Daoy (cell line): ENCODE measurements at regions not wholly inside any gene's neighbourhood (a gene's known extent, or its start where the extent isn't known, plus 50 kb on each side); places are given as distances from the start of the nearest gene placed in this dataset.

Experiments used
- DNase-seq: peaks from one replicate; pipeline ENCODE4 v3.0.0-alpha.2; 2015; ENCODE audit warnings: low read depth

DNA sequence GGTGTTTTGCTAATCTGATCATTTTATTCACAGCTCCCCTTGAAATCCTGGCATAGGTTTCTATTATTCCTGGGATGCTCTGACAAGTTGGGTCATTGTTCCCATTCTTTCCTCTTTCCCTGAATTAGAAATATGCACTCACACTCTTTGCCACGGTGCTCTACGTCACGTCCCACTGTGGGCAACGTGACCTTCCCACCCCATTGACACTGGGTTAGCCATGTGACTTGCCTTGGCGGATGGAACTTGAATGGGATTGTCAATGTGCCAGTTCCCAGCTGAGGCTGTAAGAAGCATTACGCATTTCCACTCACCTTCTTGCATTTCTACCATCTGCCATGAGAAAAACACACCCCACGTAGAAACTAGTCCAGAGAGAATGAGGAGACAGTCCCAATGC lies 492.4 kb downstream of the SHISA9 start:
- DNase-seq = no peak

- no peak for DNase-seq
These were observed 493.1 kb downstream of the SHISA9 start for GRCh38 chr16:13394488-13394887.

GRCh38 chr16:13397126-13397525 lies 495.7 kb downstream of the SHISA9 start:
- no peak for DNase-seq

DNA sequence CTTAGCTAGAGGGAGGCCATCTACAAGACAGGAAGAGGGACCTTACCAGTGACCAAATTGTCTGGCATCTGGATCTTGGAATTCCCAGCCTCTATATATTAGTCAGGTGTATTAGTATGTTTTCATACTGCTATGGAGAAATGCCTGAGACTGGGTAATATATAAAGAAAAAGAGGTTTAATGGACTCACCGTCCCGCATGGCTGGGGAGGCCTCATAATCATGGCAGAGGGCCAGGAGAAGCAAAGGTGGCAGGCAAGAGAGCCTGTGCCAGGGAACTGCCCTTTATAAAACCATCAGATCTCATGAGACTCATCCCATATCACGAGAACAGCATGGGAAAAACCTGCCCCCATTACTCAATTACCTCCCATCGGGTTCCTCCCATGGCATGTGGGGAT lies 500.2 kb downstream of the SHISA9 start:
- DNase-seq = no peak

DNA sequence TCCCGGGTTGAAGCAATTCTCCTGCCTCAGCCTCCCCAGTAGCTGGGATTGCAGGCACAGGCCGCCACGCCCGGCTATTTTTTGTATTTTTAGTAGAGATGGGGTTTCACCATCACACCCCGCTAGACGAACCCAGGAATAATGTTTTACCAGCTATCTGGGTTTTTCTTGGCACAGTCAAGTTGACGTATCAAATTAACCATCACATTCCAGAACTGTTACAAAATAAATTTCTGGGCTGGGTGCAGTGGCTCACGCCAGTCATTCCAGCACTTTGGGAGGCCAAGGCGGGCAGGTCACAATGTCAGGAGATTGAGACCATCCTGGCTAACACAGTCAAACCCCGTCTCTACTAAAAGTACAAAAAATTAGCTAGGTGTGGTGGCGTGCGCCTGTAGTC lies 501.2 kb downstream of the SHISA9 start:
- no peak for DNase-seq

- DNase-seq = no peak
These were observed 501.9 kb downstream of the SHISA9 start for GRCh38 chr16:13403326-13403725.

DNA sequence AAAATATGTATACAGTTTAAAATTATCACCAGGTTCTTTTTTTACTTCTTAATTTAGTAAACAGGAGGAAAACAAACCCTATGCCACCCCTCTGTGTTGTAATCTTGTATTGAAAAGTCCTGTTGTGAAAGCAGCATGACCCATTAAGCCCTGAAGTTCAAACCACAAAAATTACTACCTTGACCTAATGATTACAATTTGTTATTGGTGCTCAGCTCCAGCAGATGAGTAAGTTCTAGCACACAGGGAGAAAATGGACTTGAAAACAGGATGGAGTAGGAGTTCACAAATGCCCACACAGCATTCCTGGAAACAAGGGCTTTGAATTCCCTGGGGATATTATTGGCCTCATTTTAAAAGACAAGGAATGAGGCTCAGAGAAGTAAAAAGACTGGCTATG lies 505.8 kb upstream of the ERCC4 start:
- no peak for DNase-seq

DNA sequence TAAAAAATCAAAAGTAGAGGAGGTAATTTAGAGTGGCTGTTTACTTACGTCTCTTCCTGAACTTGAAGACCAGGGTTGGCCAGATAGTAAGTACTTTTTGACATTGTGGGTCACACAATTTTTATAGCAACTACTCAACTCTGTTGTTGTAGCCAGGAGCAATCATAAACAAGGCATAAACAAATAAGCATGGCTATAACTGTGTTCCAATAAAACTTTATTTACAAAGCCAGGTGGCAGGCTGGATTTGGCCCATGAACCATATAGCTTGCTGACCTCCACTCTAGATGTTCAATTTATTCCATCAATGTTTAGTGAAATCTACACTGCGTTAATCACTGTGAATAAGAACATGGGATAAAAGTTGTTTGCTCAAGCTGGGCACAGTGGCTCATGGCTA lies 500.4 kb upstream of the ERCC4 start:
- DNase-seq = no peak

- no peak for DNase-seq
These were observed 498.2 kb upstream of the ERCC4 start for GRCh38 chr16:13421726-13422125.

DNA sequence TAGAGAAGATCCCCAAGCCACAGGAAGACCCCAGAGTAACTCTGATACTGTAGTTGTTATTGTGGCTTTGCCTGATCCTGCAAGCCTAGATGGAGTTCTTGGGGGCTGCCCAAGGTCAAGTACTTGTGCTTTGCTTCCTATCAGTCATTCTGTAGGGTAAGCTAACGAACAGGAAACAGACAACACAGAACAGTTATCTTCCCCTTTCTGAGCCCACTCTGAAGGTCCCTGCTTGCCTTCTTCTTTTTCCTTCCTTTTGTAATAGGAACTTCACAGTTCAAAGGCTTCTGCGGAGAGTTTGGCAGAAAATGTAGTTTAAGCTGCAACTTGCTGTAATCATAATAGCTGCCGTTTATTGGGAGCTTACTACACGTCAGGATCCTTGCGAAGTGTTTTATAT lies 494.1 kb upstream of the ERCC4 start:
- DNase-seq = no peak

DNA sequence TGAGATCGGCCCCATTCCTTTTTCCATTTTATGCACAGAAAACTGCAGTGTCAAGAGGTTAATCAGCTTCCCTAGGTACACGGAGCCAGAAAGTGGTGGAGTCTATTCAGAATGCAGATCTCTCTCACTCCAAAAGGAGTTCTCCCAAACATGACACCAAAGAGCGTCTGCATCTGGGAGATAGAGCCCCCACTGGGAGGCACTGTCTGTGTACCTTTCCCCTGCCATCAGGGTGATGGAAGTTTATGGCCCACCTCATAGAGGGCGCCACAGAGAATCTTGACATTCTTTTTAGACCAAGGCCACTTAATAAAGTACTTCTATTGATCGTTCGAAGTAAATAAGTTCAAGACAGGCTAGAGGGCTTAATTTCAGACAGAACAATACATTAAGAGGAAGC lies 493.7 kb upstream of the ERCC4 start:
- DNase-seq = no peak

- DNase-seq = no peak
These were observed 493.2 kb upstream of the ERCC4 start for GRCh38 chr16:13426736-13427135.

GRCh38 chr16:13427943-13428342 lies 492.0 kb upstream of the ERCC4 start:
- DNase-seq = no peak

DNA sequence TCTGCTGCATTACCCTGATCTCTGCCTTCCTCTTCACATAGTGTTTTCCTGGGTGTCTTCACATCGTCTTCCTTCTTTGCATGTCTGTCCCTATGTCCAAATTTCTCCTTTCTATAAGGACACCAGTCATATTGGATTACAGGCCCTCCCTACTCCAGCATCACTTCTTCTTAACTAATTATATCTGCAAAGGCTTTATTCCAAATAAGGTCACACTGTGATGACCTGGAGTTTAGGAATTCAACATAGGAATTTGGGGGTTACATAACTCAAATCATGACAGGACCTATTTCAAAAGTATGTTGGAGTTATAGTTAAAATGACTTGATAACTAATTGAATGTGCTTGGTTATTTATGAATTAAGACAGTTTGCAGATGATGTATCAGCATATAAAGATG lies 490.5 kb upstream of the ERCC4 start:
- no peak for DNase-seq

GRCh38 chr16:13435415-13435814 lies 484.5 kb upstream of the ERCC4 start:
- no peak for DNase-seq

GRCh38 chr16:13435873-13436474 lies 484.0 kb upstream of the ERCC4 start:
- DNase-seq = no peak

DNA sequence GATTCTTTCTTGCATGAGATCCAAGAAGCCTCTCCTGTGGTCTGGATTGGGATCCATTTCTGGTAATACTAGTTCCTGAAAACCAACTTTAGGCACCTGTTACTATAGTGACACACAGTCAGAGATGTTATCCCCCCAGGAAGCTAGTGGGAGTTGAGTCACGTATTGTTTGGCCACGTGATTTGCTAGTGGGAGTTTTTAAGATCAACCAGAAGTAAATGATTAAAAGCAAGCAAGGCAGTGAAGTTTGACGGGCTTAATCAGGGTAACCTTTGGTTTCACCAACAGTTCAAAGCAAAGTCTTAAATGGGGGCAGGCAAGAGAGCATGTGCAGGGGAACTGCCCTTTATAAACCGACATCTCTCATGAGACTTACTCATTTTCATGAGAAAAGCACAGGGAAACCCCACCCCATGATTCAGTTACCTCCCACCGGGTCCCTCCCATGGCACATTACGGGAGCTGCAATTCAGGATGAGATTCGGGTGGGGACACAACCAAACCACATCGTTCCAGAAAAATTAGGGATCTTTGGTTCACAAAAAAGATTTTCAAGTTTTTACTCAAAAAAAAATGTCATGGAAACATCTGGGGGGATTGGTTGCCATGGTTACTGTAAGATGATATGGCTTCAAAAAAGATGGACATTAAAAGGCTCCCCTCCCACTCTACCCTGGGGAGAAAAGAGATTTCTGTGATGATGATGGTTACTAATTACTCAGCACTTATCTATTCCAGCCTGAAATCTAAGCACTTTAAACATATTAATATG lies 483.1 kb upstream of the ERCC4 start:
- no peak for DNase-seq

GRCh38 chr16:13437413-13437795 lies 482.6 kb upstream of the ERCC4 start:
- DNase-seq = no peak

DNA sequence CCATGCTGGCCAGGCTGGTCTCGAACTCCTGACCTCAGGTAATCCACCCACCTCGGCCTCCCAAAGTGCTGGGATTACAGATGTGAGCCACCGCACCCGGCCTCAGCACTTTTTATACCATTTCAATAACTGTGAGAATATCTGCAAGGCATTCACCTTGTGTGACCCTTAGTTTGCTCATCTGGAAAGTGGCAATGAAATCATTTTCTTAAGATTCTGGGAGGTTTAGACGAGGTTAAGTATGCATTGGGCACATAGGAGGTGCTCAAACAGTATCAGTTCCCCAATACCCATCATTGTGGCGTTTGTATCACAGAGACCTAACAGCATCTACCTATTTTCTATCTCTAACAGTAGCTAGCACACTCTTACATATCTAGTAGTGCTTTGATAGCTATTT lies 481.9 kb upstream of the ERCC4 start:
- DNase-seq = no peak

GRCh38 chr16:13439766-13440165 lies 480.2 kb upstream of the ERCC4 start:
- no peak for DNase-seq

DNA sequence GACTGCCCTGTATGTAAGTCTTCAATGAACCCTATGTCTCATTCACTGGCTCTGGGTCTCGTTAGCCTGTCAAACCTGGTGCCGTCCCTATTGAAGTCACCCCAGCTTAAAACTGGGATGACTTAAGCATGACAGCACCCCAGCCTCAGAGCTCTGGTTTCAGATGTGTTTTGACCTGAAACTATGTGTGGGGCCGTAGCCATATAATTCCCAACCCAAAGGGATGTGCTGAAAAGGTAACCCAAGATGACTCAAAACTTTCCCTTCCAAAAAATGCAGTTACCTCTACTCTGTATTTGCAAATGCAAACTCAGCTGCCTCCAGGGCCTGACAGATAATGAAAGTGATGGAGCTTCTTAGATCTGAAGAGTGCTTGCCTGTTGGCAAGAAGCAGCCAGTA lies 478.3 kb upstream of the ERCC4 start:
- DNase-seq = no peak

DNA sequence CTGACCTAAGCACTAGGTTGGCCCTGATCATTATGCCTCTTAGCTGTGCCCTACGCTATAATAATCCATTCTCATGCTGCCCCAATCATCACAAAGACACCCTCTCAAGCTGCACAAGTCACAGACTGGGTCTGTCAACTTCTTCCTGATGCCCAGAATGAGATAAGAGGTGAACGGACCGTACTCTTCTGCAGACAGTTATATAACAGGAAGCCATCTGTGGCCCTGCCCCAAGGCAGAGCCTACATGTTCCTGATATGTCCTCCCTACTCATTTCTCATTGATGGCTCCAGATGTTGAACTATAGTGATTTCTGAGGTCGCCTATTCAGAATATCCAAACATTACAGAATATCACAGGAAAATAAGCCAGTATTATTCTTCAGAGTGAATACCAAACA lies 471.6 kb upstream of the ERCC4 start:
- DNase-seq = no peak

- no peak for DNase-seq
These were observed 466.6 kb upstream of the ERCC4 start for GRCh38 chr16:13453325-13453724.
